ENCODE measurements at regions not wholly inside any gene's neighbourhood (a gene's known extent, or its start where the extent isn't known, plus 50 kb on each side); places are given as distances from the start of the nearest gene placed in this dataset.
"Not testable (repeated sequence)": the region's sequence is repeated elsewhere in the genome, so short reads cannot be mapped to it uniquely, and the experiment has no call there.

- intact Hi-C loops (cut with micrococcal nuclease), result no loop called here
- H3K4me3 Mint-ChIP-seq, result no peak overlapping the region
- CTCF ChIA-PET, result no interaction called here
- no peak for DNase-seq
- H3K9me3 Mint-ChIP-seq, result peaks cover 14% of the 10 kb centered on the region
- H3K36me3 Mint-ChIP-seq (ENCODE audit: low read depth), result no peaks in the 10 kb centered on the region
- H3K27ac Mint-ChIP-seq, result no peak overlapping the region
- no peaks in the 10 kb centered on the region for H3K4me1 Mint-ChIP-seq (ENCODE audit: low read depth)
- no peaks in the 10 kb centered on the region for H3K27me3 Mint-ChIP-seq (ENCODE audit: low read depth)
Observed at GRCh38 chr3:147132168-147132567, 274.2 kb downstream of the ZIC4 start.

DNA sequence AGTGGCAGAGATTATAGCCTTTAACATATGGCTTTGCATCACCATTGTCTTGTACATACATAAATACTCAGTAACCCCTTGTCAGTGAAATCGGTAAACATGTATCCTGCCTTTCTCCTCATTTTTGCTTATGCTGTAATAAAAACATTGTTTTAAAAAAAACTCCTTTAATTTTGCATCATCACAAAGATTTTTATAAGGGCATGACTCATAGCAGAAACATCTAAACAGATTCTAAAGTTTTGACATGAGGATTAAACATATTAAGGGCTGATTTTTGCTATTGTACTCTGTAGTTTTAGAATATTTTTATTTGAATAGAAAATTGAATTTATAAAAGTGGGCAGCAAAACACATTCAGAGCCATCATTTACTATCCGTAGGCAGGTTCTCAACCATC is 275.9 kb downstream of the ZIC4 start:
- peaks cover 20% of the 10 kb centered on the region for H3K9me3 Mint-ChIP-seq
- no peaks in the 10 kb centered on the region for H3K36me3 Mint-ChIP-seq (ENCODE audit: low read depth)

DNA sequence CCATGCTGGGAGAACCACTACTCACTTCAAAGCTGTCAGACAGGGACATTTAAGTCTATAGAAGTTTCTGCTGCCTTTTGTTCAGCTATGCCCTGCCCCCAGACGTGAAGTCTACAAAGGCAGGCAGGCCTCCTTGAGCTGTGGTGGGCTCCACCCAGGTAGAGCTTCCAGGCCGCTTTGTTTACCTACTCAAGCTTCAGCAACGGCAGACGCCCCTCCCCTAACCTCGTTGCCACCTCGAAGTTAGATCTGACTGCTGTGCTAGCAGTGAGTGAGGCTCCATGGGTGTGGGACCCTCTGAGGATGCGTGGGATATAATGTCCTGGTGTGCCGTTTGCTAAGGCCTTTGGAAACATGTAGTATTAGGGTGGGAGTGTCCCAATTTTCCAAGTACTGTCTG is 276.7 kb downstream of the ZIC4 start:
- Mint-ChIP-seq H3K27me3 (ENCODE audit: low read depth) (no peaks in the 10 kb centered on the region), H3K27ac (no peak overlapping the region), H3K4me1 (ENCODE audit: low read depth) (no peaks in the 10 kb centered on the region), H3K9me3 (peaks cover 20% of the 10 kb centered on the region), H3K36me3 (ENCODE audit: low read depth) (no peaks in the 10 kb centered on the region), H3K4me3 (no peak overlapping the region)
- DNase-seq, result no peak
- intact Hi-C loops (cut with micrococcal nuclease), result no loop called here
- CTCF ChIA-PET, result no interaction called here

More for the DNA sequence above, 275.9 kb downstream of the ZIC4 start:
- intact Hi-C loops (cut with micrococcal nuclease), result no loop called here
- H3K27me3 Mint-ChIP-seq (ENCODE audit: low read depth), result no peaks in the 10 kb centered on the region
- H3K27ac Mint-ChIP-seq, result no peak overlapping the region
- no peak for DNase-seq
- CTCF ChIA-PET, result interaction anchor here (0.6 kb wide), 1 partner anchor 402 kb away, joined by 4 read pairs; no protein-coding TSS in a partner anchor
- no peak overlapping the region for H3K4me3 Mint-ChIP-seq
- H3K4me1 Mint-ChIP-seq (ENCODE audit: low read depth), result no peaks in the 10 kb centered on the region

GRCh38 chr3:147122350-147122749 is 284.0 kb downstream of the ZIC4 start:
- no peak for DNase-seq
- Mint-ChIP-seq H3K27ac (no peak overlapping the region), H3K4me3 (no peak overlapping the region), H3K27me3 (ENCODE audit: low read depth) (no peaks in the 10 kb centered on the region), H3K9me3 (peaks cover 9% of the 10 kb centered on the region), H3K4me1 (ENCODE audit: low read depth) (no peaks in the 10 kb centered on the region), H3K36me3 (ENCODE audit: low read depth) (no peaks in the 10 kb centered on the region)
- intact Hi-C loops (cut with micrococcal nuclease), result no loop called here
- CTCF ChIA-PET, result no interaction called here

- H3K36me3 Mint-ChIP-seq (ENCODE audit: low read depth), result no peaks in the 10 kb centered on the region
- CTCF ChIA-PET, result no interaction called here
- no peak overlapping the region for H3K27ac Mint-ChIP-seq
- no peaks in the 10 kb centered on the region for H3K9me3 Mint-ChIP-seq
- intact Hi-C loops (cut with micrococcal nuclease), result no loop called here
- H3K4me1 Mint-ChIP-seq (ENCODE audit: low read depth), result no peaks in the 10 kb centered on the region
- no peak overlapping the region for H3K4me3 Mint-ChIP-seq
- H3K27me3 Mint-ChIP-seq (ENCODE audit: low read depth), result no peaks in the 10 kb centered on the region
- DNase-seq, result no peak
Observed at GRCh38 chr3:147119989-147120388, 286.4 kb downstream of the ZIC4 start.

- Mint-ChIP-seq H3K27ac (no peak overlapping the region), H3K27me3 (ENCODE audit: low read depth) (no peaks in the 10 kb centered on the region), H3K9me3 (no peaks in the 10 kb centered on the region), H3K36me3 (ENCODE audit: low read depth) (no peaks in the 10 kb centered on the region), H3K4me1 (ENCODE audit: low read depth) (no peaks in the 10 kb centered on the region), H3K4me3 (no peak overlapping the region)
- DNase-seq, result no peak
- intact Hi-C loops (cut with micrococcal nuclease), result no loop called here
- CTCF ChIA-PET, result no interaction called here
Observed at GRCh38 chr3:147119346-147119745, 287.0 kb downstream of the ZIC4 start.

GRCh38 chr3:147118611-147119010 is 287.7 kb downstream of the ZIC4 start:
- H3K27ac Mint-ChIP-seq, result no peak overlapping the region
- H3K36me3 Mint-ChIP-seq (ENCODE audit: low read depth), result no peaks in the 10 kb centered on the region
- intact Hi-C loops (cut with micrococcal nuclease), result no loop called here
- no peaks in the 10 kb centered on the region for H3K27me3 Mint-ChIP-seq (ENCODE audit: low read depth)
- DNase-seq, result no peak
- no peaks in the 10 kb centered on the region for H3K4me1 Mint-ChIP-seq (ENCODE audit: low read depth)
- CTCF ChIA-PET, result no interaction called here
- no peaks in the 10 kb centered on the region for H3K9me3 Mint-ChIP-seq
- no peak overlapping the region for H3K4me3 Mint-ChIP-seq

- DNase-seq, result no peak
- Mint-ChIP-seq H3K36me3 (ENCODE audit: low read depth) (no peaks in the 10 kb centered on the region), H3K9me3 (no peaks in the 10 kb centered on the region), H3K27me3 (ENCODE audit: low read depth) (no peaks in the 10 kb centered on the region), H3K4me3 (no peak overlapping the region), H3K4me1 (ENCODE audit: low read depth) (no peaks in the 10 kb centered on the region), H3K27ac (no peak overlapping the region)
- intact Hi-C loops (cut with micrococcal nuclease), result no loop called here
- CTCF ChIA-PET, result no interaction called here
Observed at GRCh38 chr3:147117631-147118030, 288.7 kb downstream of the ZIC4 start.

DNA sequence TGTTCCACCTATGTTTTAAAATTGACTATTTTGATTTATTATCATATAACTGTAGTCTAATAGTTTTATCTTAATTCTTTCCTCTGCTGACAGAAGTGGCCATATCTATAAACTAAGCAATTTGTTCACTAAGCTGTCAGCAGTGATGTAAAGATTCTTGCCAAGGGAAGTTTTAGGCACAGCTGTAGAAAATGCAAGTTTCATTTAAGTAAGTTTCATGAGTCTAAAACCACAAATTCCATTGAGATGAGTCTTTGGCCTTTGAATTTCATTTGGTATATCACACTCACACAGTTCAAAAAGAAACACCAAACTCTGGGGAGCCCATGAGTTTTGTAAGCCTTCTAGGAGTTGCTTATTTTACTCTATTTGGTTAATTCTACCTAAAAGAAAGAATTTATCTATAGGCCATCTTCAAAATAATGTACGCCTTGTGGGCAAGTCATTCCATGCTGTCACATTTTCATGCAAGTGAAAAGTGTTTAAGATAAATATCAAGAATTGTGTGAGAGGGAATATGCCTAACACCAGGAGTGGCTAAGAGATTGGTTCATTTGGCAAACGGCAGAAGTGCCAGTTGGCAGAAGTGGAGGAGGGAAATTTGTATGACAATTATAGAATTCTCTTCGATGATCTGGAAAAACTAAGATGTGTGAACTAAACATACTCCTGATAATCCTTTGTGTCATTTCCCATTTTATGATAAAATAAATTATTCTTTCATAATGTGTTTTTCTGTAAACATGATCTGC is 292.9 kb downstream of the ZIC4 start:
- DNase-seq, result no peak
- Mint-ChIP-seq H3K4me1 (ENCODE audit: low read depth) (no peaks in the 10 kb centered on the region), H3K27ac (no peak overlapping the region), H3K4me3 (no peak overlapping the region), H3K27me3 (ENCODE audit: low read depth) (no peaks in the 10 kb centered on the region), H3K36me3 (ENCODE audit: low read depth) (no peaks in the 10 kb centered on the region), H3K9me3 (peaks cover 5% of the 10 kb centered on the region)
- CTCF ChIA-PET, result no interaction called here
- intact Hi-C loops (cut with micrococcal nuclease), result no loop called here

GRCh38 chr3:147099076-147099475 is 307.3 kb downstream of the ZIC4 start:
- Mint-ChIP-seq H3K36me3 (ENCODE audit: low read depth) (no peaks in the 10 kb centered on the region), H3K4me3 (no peak overlapping the region), H3K4me1 (ENCODE audit: low read depth) (no peaks in the 10 kb centered on the region), H3K27me3 (ENCODE audit: low read depth) (no peaks in the 10 kb centered on the region), H3K27ac (no peak overlapping the region), H3K9me3 (peaks cover 10% of the 10 kb centered on the region)
- intact Hi-C loops (cut with micrococcal nuclease), result no loop called here
- no peak for DNase-seq
- CTCF ChIA-PET, result no interaction called here

DNA sequence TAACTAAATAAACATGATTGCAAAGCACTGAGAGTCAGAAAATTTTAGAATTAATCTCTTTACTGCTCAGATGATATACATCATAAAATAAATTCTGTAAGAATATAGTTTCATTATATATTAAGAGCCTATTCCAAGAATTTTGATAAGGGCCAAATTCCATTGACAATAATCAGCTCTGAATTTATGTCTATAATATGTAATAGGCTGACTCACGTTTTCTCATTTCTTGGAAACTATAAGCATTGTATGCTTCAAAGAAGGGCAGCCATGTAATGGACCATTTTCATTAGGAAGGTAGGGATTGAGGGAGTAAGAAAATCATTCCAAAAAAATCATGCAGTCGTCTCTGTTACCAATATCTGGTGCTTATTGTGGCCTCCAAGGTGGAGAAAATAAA is 315.9 kb downstream of the ZIC4 start:
- intact Hi-C loops (cut with micrococcal nuclease), result no loop called here
- CTCF ChIA-PET, result no interaction called here
- DNase-seq, result no peak
- no peaks in the 10 kb centered on the region for H3K9me3 Mint-ChIP-seq
- no peak overlapping the region for H3K27ac Mint-ChIP-seq
- H3K4me3 Mint-ChIP-seq, result no peak overlapping the region
- no peaks in the 10 kb centered on the region for H3K4me1 Mint-ChIP-seq (ENCODE audit: low read depth)
- no peaks in the 10 kb centered on the region for H3K27me3 Mint-ChIP-seq (ENCODE audit: low read depth)
- no peaks in the 10 kb centered on the region for H3K36me3 Mint-ChIP-seq (ENCODE audit: low read depth)

DNA sequence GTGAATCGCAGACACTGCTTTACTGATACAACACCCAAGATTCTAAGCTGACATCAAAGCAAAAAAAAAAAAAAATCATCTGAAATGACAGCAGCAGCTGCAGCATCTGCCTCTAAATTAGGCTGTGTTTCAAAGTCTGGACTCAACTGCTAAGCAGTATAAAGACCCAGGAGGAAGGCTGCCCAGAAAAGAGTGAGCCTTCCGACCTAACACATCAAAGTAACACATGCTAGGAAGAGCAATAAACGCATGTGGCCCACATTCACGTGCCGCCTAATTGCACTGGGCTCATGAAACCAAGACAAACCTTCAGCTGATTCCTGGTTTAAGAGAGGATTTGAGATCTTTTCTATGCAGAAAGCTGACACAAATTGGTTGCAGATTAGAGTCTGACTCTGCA is 317.1 kb downstream of the ZIC4 start:
- intact Hi-C loops (cut with micrococcal nuclease), result no loop called here
- H3K4me1 Mint-ChIP-seq (ENCODE audit: low read depth), result no peaks in the 10 kb centered on the region

GRCh38 chr3:147059500-147059899 is 346.8 kb downstream of the ZIC4 start:
- H3K36me3 Mint-ChIP-seq (ENCODE audit: low read depth); H3K27ac Mint-ChIP-seq; H3K27me3 Mint-ChIP-seq (ENCODE audit: low read depth); H3K4me1 Mint-ChIP-seq (ENCODE audit: low read depth); H3K4me3 Mint-ChIP-seq; intact Hi-C loops (cut with micrococcal nuclease); DNase-seq; CTCF ChIA-PET: not testable (repeated sequence)
- peaks cover 10% of the 10 kb centered on the region for H3K9me3 Mint-ChIP-seq

More for the DNA sequence above, 317.1 kb downstream of the ZIC4 start:
- DNase-seq, result no peak
- H3K9me3 Mint-ChIP-seq, result no peaks in the 10 kb centered on the region
- no peak overlapping the region for H3K4me3 Mint-ChIP-seq
- H3K36me3 Mint-ChIP-seq (ENCODE audit: low read depth), result no peaks in the 10 kb centered on the region
- CTCF ChIA-PET, result interaction anchor here (0.6 kb wide), 1 partner anchor 74 kb away, joined by 4 read pairs; no protein-coding TSS in a partner anchor
- H3K27me3 Mint-ChIP-seq (ENCODE audit: low read depth), result no peaks in the 10 kb centered on the region
- no peak overlapping the region for H3K27ac Mint-ChIP-seq

Data from activated naive CD4-positive, alpha-beta T cell treated with anti-CD3 and anti-CD28 coated beads for 36 hours (primary cell).